Mesenchymal stem cell (in vitro differentiated cells and primary cell): ENCODE measurements at regions not wholly inside any gene's neighbourhood (a gene's known extent, or its start where the extent isn't known, plus 50 kb on each side); places are given as distances from the start of the nearest gene placed in this dataset.
"Not testable (repeated sequence)": the region's sequence is repeated elsewhere in the genome, so short reads cannot be mapped to it uniquely, and the experiment has no call there.

Experiments used
- DNase-seq: peaks from one replicate; pipeline ENCODE4 v3.0.0-alpha.2; 2013
- H2AFZ ChIP-seq: one replicate; pipeline ENCODE4 v1.6.1; 2013; ENCODE audit warnings: low read depth, mild to moderate bottlenecking, control low read depth, inconsistent platforms, low read length, moderate library complexity
- H2AK5ac ChIP-seq: 2 replicates; pipeline ENCODE4 v1.6.1; 2013; ENCODE audit warnings: low read length, moderate library complexity, mild to moderate bottlenecking, inconsistent platforms; ENCODE audit not compliant: severe bottlenecking
- H2BK120ac ChIP-seq: one replicate; pipeline ENCODE4 v1.6.1; 2013; ENCODE audit warnings: low read depth, mild to moderate bottlenecking, inconsistent platforms, low read length, moderate library complexity
- H2BK12ac ChIP-seq, 2 experiments: one replicate each; pipeline ENCODE4 v1.6.1; 2013; ENCODE audit warnings: inconsistent platforms in 2 of 2, low read length in 2 of 2, mild to moderate bottlenecking in 2 of 2, moderate library complexity in 2 of 2, control low read depth in 1 of 2
- H2BK15ac ChIP-seq: one replicate; pipeline ENCODE4 v1.6.1; 2013; ENCODE audit warnings: mild to moderate bottlenecking, low read depth, inconsistent platforms; ENCODE audit not compliant: poor library complexity, severe bottlenecking
- H2BK5ac ChIP-seq: 2 replicates; pipeline ENCODE4 v1.6.1; 2013; ENCODE audit warnings: low read depth, mild to moderate bottlenecking, low read length, control low read depth, inconsistent platforms; ENCODE audit not compliant: poor library complexity, severe bottlenecking
- H3K14ac ChIP-seq, 2 experiments: one replicate each; pipeline ENCODE4 v1.6.1; 2013; ENCODE audit warnings: inconsistent platforms in 2 of 2, low read length in 2 of 2, control low read depth in 1 of 2, mild to moderate bottlenecking in 1 of 2, moderate library complexity in 1 of 2
- H3K18ac ChIP-seq, 2 experiments: one replicate each; pipeline ENCODE4 v1.6.1; 2013; ENCODE audit warnings: inconsistent platforms in 2 of 2, low read length in 2 of 2, control low read depth in 1 of 2, low read depth in 1 of 2, mild to moderate bottlenecking in 1 of 2
- H3K23ac ChIP-seq, 2 experiments: one replicate each; pipeline ENCODE4 v1.6.1; 2013; ENCODE audit warnings: inconsistent platforms in 2 of 2, low read length in 2 of 2, mild to moderate bottlenecking in 2 of 2, moderate library complexity in 2 of 2, control low read depth in 1 of 2
- H3K27ac ChIP-seq: 2 replicates; pipeline ENCODE4 v1.5.1; 2013; ENCODE audit warnings: mild to moderate bottlenecking, moderate library complexity, low read length, control low read depth, inconsistent platforms; ENCODE audit not compliant: poor library complexity, severe bottlenecking
- H3K27me3 ChIP-seq, 2 experiments: 2 replicates each; pipeline versions ENCODE4 v1.6.1 to v1.7.0; 2013; ENCODE audit warnings: low read length in 2 of 2, mild to moderate bottlenecking in 2 of 2, moderate library complexity in 2 of 2, control low read depth in 1 of 2, inconsistent platforms in 1 of 2; ENCODE audit not compliant: control insufficient read depth in 1 of 2, insufficient read depth in 1 of 2
- H3K36me3 ChIP-seq, 2 experiments: 2 replicates each; pipeline versions ENCODE4 v1.6.1 to v1.7.0; 2013; ENCODE audit warnings: low read length in 2 of 2, control low read depth in 1 of 2, inconsistent platforms in 1 of 2, low read depth in 1 of 2, mild to moderate bottlenecking in 1 of 2; ENCODE audit not compliant: insufficient read depth in 2 of 2, control insufficient read depth in 1 of 2
- H3K4ac ChIP-seq, 2 experiments: one replicate each; pipeline ENCODE4 v1.6.1; 2013; ENCODE audit warnings: inconsistent platforms in 2 of 2, low read length in 2 of 2, mild to moderate bottlenecking in 2 of 2, moderate library complexity in 2 of 2, control low read depth in 1 of 2, low read depth in 1 of 2
- H3K4me1 ChIP-seq: 2 replicates; pipeline ENCODE4 v1.6.1; 2013; ENCODE audit warnings: low read depth, low read length, control low read depth; ENCODE audit not compliant: control insufficient read depth, insufficient read depth
- H3K4me2 ChIP-seq: 2 replicates; pipeline ENCODE4 v1.6.1; 2013; ENCODE audit warnings: low read length, mild to moderate bottlenecking, inconsistent platforms; ENCODE audit not compliant: poor library complexity, severe bottlenecking
- H3K4me3 ChIP-seq, 2 experiments: 2 replicates each; pipeline versions ENCODE4 v1.5.1 to v1.7.0; 2013; ENCODE audit warnings: low read length in 2 of 2, mild to moderate bottlenecking in 2 of 2, control low read depth in 1 of 2, low read depth in 1 of 2; ENCODE audit not compliant: insufficient read depth in 1 of 2
- H3K79me1 ChIP-seq: replicated peaks from 2 replicates; pipeline ENCODE4 v1.6.1; 2013; ENCODE audit warnings: mild to moderate bottlenecking, control low read depth, low read length, inconsistent platforms; ENCODE audit not compliant: poor library complexity, severe bottlenecking
- H3K9ac ChIP-seq: 2 replicates; pipeline ENCODE4 v1.7.0; 2013; ENCODE audit warnings: mild to moderate bottlenecking, low read length, moderate library complexity
- H3K9me3 ChIP-seq: 2 replicates; pipeline ENCODE4 v1.7.0; 2013; ENCODE audit warnings: mild to moderate bottlenecking, low read length; ENCODE audit not compliant: control insufficient read depth
- H4K8ac ChIP-seq: one replicate; pipeline ENCODE4 v1.6.1; 2013; ENCODE audit warnings: inconsistent platforms, mild to moderate bottlenecking, low read length, moderate library complexity
- H4K91ac ChIP-seq: one replicate; pipeline ENCODE4 v1.6.1; 2013; ENCODE audit warnings: mild to moderate bottlenecking, low read length, inconsistent platforms
- WGBS: methylation state at CpG from one replicate; pipeline ENCODE4 v1.1.7; 2013; ENCODE audit warnings: mixed read lengths; 5-methylcytosine and 5-hydroxymethylcytosine counted together

- H3K9me3 ChIP-seq, result no peaks in the 10 kb centered on the region
- no peaks in the 10 kb centered on the region for H3K36me3 ChIP-seq
- DNase-seq, result no peak
- no peak overlapping the region for H2AK5ac ChIP-seq
- no peak overlapping the region for H2BK15ac ChIP-seq
- H4K8ac ChIP-seq, result no peak overlapping the region
- no peak overlapping the region for H2BK120ac ChIP-seq
- no peak overlapping the region for H4K91ac ChIP-seq
- H3K4me1 ChIP-seq, result no peaks in the 10 kb centered on the region
- H3K27me3 ChIP-seq, result no peaks in the 10 kb centered on the region
- no peak overlapping the region for H3K4ac ChIP-seq
- H3K18ac ChIP-seq, result no peak overlapping the region
- no peak overlapping the region for H3K23ac ChIP-seq
- no peak overlapping the region for H3K9ac ChIP-seq
- H2BK12ac ChIP-seq, result no peak overlapping the region
- no peak overlapping the region for H3K4me3 ChIP-seq
- no CpG with 5 or more reads among the region's 3 CpGs for WGBS
- H3K14ac ChIP-seq, result no peak overlapping the region
- no peak overlapping the region for H2AFZ ChIP-seq
- H3K4me2 ChIP-seq, result no peak overlapping the region
- H2BK5ac ChIP-seq, result no peak overlapping the region
- no peaks in the 10 kb centered on the region for H3K79me1 ChIP-seq
- no peak overlapping the region for H3K27ac ChIP-seq
Observed at GRCh38 chrX:25503826-25504225, 488.1 kb upstream of the ARX start.

DNA sequence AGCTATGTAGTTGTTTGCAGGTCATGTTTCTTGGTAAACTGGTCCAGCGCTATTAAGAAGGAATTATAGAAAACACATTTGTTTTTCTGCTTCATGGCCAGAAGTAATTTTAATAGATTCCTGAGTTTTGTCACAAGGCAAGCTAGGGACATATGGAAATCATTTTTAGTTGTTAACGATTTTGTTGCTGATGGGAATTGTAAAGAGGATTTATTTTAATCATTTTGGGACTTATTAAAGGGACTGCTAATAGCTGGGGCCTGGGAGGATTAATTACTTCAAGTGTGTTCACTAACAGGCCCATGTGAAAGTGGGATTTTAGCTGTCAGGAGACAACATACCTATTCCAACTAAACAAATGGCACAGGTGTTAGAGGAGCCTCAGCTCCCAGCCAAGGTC, 492.0 kb upstream of the ARX start:
- no peak overlapping the region for H3K4ac ChIP-seq
- no peak overlapping the region for H2AFZ ChIP-seq
- H4K8ac ChIP-seq, result no peak overlapping the region
- no peaks in the 10 kb centered on the region for H3K4me1 ChIP-seq
- H3K23ac ChIP-seq, result no peak overlapping the region
- WGBS, result 88% methylated on average over 2 of the region's 2 CpGs
- no peak overlapping the region for H3K4me2 ChIP-seq
- no peak overlapping the region for H3K4me3 ChIP-seq
- no peak overlapping the region for H2BK12ac ChIP-seq
- H2BK5ac ChIP-seq, result no peak overlapping the region
- no peaks in the 10 kb centered on the region for H3K36me3 ChIP-seq
- no peak for DNase-seq
- no peak overlapping the region for H2BK120ac ChIP-seq
- H3K27me3 ChIP-seq, result no peaks in the 10 kb centered on the region
- H2AK5ac ChIP-seq, result no peak overlapping the region
- H3K79me1 ChIP-seq, result no peaks in the 10 kb centered on the region
- H2BK15ac ChIP-seq, result no peak overlapping the region
- no peak overlapping the region for H3K18ac ChIP-seq
- H3K14ac ChIP-seq, result no peak overlapping the region
- H4K91ac ChIP-seq, result no peak overlapping the region
- H3K9me3 ChIP-seq, result no peaks in the 10 kb centered on the region
- no peak overlapping the region for H3K9ac ChIP-seq
- H3K27ac ChIP-seq, result no peak overlapping the region

- Histone ChIP-seq H2BK12ac (no peak overlapping the region), H2BK15ac (no peak overlapping the region), H3K14ac (no peak overlapping the region), H3K18ac (no peak overlapping the region), H2AFZ (no peak overlapping the region), H3K36me3 (no peaks in the 10 kb centered on the region), H2BK5ac (no peak overlapping the region), H4K8ac (no peak overlapping the region), H3K4ac (no peak overlapping the region), H3K4me2 (no peak overlapping the region), H3K27ac (no peak overlapping the region), H3K79me1 (no peaks in the 10 kb centered on the region), H2BK120ac (no peak overlapping the region), H3K27me3 (no peaks in the 10 kb centered on the region), H3K4me1 (no peaks in the 10 kb centered on the region), H3K23ac (no peak overlapping the region), H4K91ac (no peak overlapping the region), H3K9ac (no peak overlapping the region), H3K9me3 (no peaks in the 10 kb centered on the region), H2AK5ac (no peak overlapping the region), H3K4me3 (no peak overlapping the region)
- no peak for DNase-seq
- no CpG with 5 or more reads among the region's 2 CpGs for WGBS
Observed at GRCh38 chrX:25519258-25519657, 503.5 kb upstream of the ARX start.

- not testable (repeated sequence) for H3K4me2 ChIP-seq, H3K23ac ChIP-seq, H3K36me3 ChIP-seq, H3K14ac ChIP-seq, H3K4me3 ChIP-seq, H3K18ac ChIP-seq, H3K4me1 ChIP-seq, H2AK5ac ChIP-seq, H3K79me1 ChIP-seq, H3K9me3 ChIP-seq, H3K4ac ChIP-seq, H2BK12ac ChIP-seq, H2AFZ ChIP-seq, H3K27me3 ChIP-seq, H2BK15ac ChIP-seq, H4K91ac ChIP-seq, H2BK120ac ChIP-seq, DNase-seq, H2BK5ac ChIP-seq, H4K8ac ChIP-seq, H3K9ac ChIP-seq, H3K27ac ChIP-seq
- 92% methylated on average over 17 of the region's 20 CpGs for whole genome bisulfite sequencing
Observed at GRCh38 chrX:25522443-25523010, 506.8 kb upstream of the ARX start.
